GM20000 (cell line): ENCODE measurements at regions not wholly inside any gene's neighbourhood (a gene's known extent, or its start where the extent isn't known, plus 50 kb on each side); places are given as distances from the start of the nearest gene placed in this dataset.
"Not testable (repeated sequence)": the region's sequence is repeated elsewhere in the genome, so short reads cannot be mapped to it uniquely, and the experiment has no call there.

ENCODE experiments used
- DNase-seq: peaks from one replicate; pipeline ENCODE4 v3.0.0; 2012; ENCODE audit warnings: low spot score
- CTCF ChIP-seq: IDR thresholded peaks from 2 replicates; pipeline ENCODE4 v1.5.1; 2012; ENCODE audit warnings: mild to moderate bottlenecking, control low read depth; ENCODE audit errors: extremely low read depth, missing control alignments

DNA sequence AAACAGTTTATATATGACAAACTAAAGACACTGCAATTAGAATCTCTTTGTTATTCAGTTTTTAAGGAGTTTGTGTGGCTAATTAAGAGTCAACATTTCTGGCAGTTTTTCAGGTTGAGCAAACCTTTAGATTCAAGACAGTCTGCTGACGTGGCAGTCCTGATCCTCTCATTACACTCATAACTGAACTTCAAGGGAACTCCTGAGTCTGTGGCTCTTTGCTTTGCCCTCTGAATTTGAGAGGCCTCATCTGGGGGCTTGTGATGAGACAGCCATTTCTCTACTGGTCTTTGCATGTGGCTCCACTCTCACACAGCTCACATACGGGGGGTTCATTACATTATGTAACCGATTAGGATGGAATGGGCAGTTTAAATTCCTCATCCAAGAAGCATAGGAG, 182.9 kb upstream of the MEF2C start:
- peak; percentile 56 for DNase-seq
- TF ChIP-seq CTCF, result no peak

GRCh38 chr5:89064736-89065135, 181.8 kb upstream of the MEF2C start:
- DNase-seq, result no peak
- no peak for TF ChIP-seq CTCF

DNA sequence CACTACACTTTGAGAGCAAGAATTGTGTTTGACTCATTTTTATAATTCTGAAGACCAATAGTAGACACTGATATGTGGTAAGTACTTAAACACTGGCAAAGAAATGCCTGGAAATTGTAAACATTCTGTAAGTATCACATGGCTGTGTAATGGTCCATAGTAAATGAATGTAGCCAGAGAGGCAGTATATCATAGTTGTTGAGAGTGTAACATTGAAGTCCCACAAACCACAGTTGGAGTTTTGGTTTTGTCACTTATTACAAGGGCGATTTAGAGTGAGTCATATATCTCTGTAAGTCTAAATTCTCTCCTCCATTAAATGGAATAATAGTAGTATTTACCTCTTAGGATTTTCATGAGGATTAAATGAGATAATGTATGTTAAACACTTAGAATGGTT, 181.1 kb upstream of the MEF2C start:
- no peak for DNase-seq
- TF ChIP-seq CTCF, result no peak

DNA sequence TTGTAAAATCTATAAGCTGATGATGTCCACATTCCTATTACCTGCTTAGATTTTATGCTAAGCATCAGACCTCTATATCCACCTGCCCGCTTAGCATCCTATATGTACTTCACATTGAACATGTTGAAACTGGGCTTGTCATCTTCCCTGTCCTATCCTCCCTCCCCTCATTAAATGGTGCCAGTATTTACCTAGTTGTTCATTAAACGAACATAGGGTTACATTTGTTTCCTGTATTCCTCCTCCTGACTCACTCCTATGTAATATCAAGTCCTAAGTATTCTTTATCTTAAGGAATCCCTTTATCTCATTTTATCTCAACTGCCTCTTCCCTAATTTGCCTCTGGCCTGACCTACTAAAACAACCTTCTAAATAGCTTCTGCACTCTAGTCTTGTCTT, 177.8 kb upstream of the MEF2C start:
- DNase-seq, result no peak
- no peak for TF ChIP-seq CTCF

- TF ChIP-seq CTCF, result no peak
- DNase-seq, result no peak
Measured at GRCh38 chr5:89059274-89059673, 176.3 kb upstream of the MEF2C start.

- no peak for TF ChIP-seq CTCF
- DNase-seq, result no peak
Measured at GRCh38 chr5:89055695-89056085, 172.7 kb upstream of the MEF2C start.

DNA sequence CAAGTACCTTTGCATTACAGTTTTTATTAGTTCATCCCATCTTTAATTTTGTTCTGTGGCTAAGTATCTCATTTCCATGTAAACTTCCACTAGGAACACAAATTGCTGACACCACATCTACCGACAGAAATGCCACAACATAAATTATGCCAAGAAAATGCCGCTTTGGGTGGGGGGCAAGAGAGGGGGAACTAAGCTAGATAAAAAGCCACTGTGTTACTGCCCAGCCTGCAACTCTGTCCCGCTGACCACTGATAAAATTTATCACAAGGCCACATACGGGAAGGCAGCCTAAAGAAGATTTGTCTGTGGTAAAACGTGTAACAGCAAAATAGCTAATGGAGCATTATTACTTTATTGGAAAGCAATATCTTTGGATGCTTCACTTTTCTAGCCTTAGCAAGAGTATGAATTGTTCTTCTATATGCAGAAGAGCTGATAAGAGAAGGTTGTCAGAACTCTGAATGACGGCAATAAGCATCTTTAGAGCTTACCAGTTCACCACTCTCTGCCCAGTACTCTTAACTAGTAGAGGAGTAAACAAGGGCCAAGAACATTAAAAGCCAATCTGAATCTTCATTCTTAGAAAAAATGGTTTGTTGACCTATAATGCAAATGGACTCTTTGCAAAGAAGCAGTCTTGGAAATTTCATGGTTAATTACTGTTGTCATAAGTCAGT, 172.2 kb upstream of the MEF2C start:
- TF ChIP-seq CTCF, result no peak
- DNase-seq, result no peak

DNA sequence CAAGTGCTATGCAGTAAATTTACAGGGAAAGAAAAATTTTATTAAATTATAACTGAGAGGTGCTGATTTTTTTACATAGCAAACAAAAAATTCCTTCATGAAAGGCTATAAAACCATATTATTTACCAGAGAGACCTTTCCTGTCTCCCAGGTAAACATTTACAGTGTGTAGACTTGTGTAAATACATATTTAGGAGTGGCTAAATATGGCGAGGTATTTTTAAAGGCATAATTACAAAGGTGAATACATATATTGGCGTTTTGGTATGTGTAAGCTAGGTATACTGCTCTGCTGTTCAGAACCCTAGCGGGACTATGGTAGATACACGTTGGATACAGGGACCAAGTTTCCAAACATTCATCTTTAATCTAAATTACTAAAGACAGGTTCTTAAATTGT, 170.6 kb upstream of the MEF2C start:
- no peak for TF ChIP-seq CTCF
- no peak for DNase-seq

- DNase-seq, result not testable (repeated sequence)
Measured at GRCh38 chr5:89050062-89050461, 167.1 kb upstream of the MEF2C start.
